Vagina (tissue), 2 donors: ENCODE measurements at regions not wholly inside any gene's neighbourhood (a gene's known extent, or its start where the extent isn't known, plus 50 kb on each side); places are given as distances from the start of the nearest gene placed in this dataset.

ENCODE experiments used
- DNase-seq, 2 donors: peaks; one replicate each; pipeline ENCODE4 v3.0.0-alpha.2; 2017; ENCODE audit errors: extremely low spot score in 2 of 2
- H3K27ac ChIP-seq: fragments of 200-600 bp; sonication (generic); one replicate; pipeline ENCODE4 v1.5.1; 2019
- H3K27me3 ChIP-seq: fragments of 200-600 bp; sonication (generic); one replicate; pipeline ENCODE4 v1.5.1; 2019
- H3K36me3 ChIP-seq, 2 donors: fragments of 200-600 bp; sonication (generic); one replicate each; pipeline ENCODE4 v1.5.1; 2017 to 2019
- H3K4me1 ChIP-seq: fragments of 200-600 bp; sonication (generic); one replicate; pipeline ENCODE4 v1.5.1; 2019
- H3K4me3 ChIP-seq, 2 donors: fragments of 200-600 bp; sonication (generic); 1 replicate in 1 of 2; 2 replicates in 1 of 2; pipeline ENCODE4 v1.5.1; 2016 to 2019
- H3K9me3 ChIP-seq: fragments of 200-600 bp; sonication (generic); one replicate; pipeline ENCODE4 v1.5.1; 2019
- POLR2A ChIP-seq, 2 donors: fragments of 450-650 bp; IDR thresholded peaks; one replicate each; pipeline ENCODE4 v1.6.1; 2017; ENCODE audit warnings: antibody characterized with exemption in 2 of 2, mild to moderate bottlenecking in 2 of 2, moderate library complexity in 2 of 2
- POLR2AphosphoS5 ChIP-seq, 2 donors: sonication (generic); formaldehyde crosslinking; IDR thresholded peaks; one replicate each; pipeline ENCODE4 v1.9.0; 2017; ENCODE audit warnings: antibody characterized with exemption in 2 of 2, mild to moderate bottlenecking in 2 of 2, low read depth in 1 of 2; ENCODE audit not compliant: insufficient read depth in 1 of 2
- intact Hi-C: fragments of 100-400 bp; cut with DNase I; formaldehyde crosslinking; loops from one replicate; pipeline ENCODE4 v1.15.1; 2023
- TF ChIP-seq, protein P1 (sequence below), 3 experiments: fragments of 450-650 bp in 2 of 3; fragments of 200-600 bp in 1 of 3; sonication (generic) in 1 of 3; IDR thresholded peaks; one replicate each; pipeline ENCODE4 v1.5.1; 2017 to 2019; ENCODE audit warnings: antibody characterized with exemption in 3 of 3, mild to moderate bottlenecking in 2 of 3, moderate library complexity in 2 of 3

DNA sequence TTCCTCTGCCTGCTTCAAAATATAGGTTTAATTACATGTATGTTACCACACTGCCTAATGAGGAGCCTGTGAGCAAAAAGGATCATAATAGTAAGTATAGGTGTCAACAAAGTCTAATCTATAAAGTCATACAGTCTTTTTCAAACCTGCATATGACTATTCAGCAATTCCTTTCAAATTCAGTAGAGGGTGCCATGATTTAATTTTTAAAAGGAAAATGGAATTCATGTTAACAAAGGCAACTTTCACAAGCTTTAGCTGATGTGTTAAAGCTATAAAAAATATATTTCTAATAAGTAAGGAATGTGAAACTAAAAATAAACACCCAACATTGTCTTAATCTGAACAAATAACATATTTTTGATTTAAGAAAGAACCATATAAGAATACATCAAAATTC, 52.1 kb downstream of the MPP7 start:
- intact Hi-C loops: loop anchor here (5.0 kb wide), 1 partner anchor 132 kb away; no protein-coding TSS in a partner anchor

DNA sequence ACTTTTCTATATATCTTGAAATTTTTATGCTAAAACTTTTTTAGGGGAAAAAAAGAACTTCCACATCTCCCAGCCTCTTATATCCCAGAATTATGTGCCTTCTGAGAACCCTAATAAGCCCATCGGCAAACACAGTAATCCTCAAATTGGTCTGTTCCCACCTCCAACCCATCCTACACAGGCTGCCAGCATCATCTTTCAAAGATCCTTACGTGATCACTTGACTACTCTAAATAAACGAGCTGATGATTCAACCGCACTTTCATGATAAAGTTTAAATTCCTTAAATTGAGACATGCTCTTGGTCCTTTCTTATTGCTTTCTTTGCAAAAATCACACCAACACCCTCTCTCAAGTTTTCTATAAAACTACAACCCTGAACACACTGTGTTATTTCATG, 52.5 kb downstream of the MPP7 start:
- H3K4me1 ChIP-seq: peaks cover 15% of the 10 kb centered on the region
- intact Hi-C loops: loop anchor here (5.0 kb wide), 1 partner anchor 132 kb away; no protein-coding TSS in a partner anchor
- DNase-seq: no peak

More for the DNA sequence above, 52.1 kb downstream of the MPP7 start:
- H3K27ac ChIP-seq: no peak overlapping the region
- no peak overlapping the region for H3K4me3 ChIP-seq
- no peaks in the 10 kb centered on the region for H3K27me3 ChIP-seq
- no peak for DNase-seq
- H3K9me3 ChIP-seq: no peaks in the 10 kb centered on the region
- peaks cover 15% of the 10 kb centered on the region for H3K4me1 ChIP-seq
- TF ChIP-seq POLR2A (IDR thresholded peaks at IDR 0.05) (no peak), POLR2AphosphoS5 (IDR thresholded peaks at IDR 0.05; ENCODE audit: insufficient read depth in 1 of 2, low read depth in 1 of 2) (peak in 1 of 2 donors; percentile 16)
- TF ChIP-seq, protein P1, sequence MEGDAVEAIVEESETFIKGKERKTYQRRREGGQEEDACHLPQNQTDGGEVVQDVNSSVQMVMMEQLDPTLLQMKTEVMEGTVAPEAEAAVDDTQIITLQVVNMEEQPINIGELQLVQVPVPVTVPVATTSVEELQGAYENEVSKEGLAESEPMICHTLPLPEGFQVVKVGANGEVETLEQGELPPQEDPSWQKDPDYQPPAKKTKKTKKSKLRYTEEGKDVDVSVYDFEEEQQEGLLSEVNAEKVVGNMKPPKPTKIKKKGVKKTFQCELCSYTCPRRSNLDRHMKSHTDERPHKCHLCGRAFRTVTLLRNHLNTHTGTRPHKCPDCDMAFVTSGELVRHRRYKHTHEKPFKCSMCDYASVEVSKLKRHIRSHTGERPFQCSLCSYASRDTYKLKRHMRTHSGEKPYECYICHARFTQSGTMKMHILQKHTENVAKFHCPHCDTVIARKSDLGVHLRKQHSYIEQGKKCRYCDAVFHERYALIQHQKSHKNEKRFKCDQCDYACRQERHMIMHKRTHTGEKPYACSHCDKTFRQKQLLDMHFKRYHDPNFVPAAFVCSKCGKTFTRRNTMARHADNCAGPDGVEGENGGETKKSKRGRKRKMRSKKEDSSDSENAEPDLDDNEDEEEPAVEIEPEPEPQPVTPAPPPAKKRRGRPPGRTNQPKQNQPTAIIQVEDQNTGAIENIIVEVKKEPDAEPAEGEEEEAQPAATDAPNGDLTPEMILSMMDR (IDR thresholded peaks at IDR 0.05): peak in 2 of 3 experiments; percentile 24 to 32
- no peaks in the 10 kb centered on the region for H3K36me3 ChIP-seq

DNA sequence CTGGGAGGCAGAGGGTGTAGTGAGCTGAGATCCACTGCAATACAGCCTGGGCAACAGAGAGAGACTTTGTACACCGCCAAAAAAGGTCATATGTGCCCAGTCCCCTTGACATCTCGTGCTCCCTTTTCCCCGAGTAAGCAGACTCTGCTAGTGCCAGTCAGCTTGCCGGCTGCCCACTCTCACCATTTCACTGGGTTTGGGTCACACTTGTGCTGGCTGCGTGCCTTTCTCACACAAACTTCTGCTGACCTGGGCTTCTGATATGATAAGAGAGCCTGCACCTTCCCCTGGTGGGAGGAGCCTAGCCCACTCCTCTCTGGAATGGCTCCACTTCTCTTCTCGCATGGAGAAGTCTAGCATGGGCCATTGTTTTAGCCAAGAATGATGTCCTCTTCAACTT, 53.4 kb downstream of the MPP7 start:
- Histone ChIP-seq H3K9me3 (no peaks in the 10 kb centered on the region), H3K4me1 (peaks cover 11% of the 10 kb centered on the region), H3K36me3 (no peaks in the 10 kb centered on the region), H3K4me3 (no peak overlapping the region), H3K27ac (no peak overlapping the region), H3K27me3 (no peaks in the 10 kb centered on the region)
- DNase-seq: no peak
- no peak for TF ChIP-seq POLR2AphosphoS5 (IDR thresholded peaks at IDR 0.05; ENCODE audit: insufficient read depth in 1 of 2, low read depth in 1 of 2)
- TF ChIP-seq, protein P1 (IDR thresholded peaks at IDR 0.05): no peak
- TF ChIP-seq POLR2A (IDR thresholded peaks at IDR 0.05): no peak
- intact Hi-C loops: loop anchor here (10.0 kb wide), 1 partner anchor 505 kb away; the partner anchor contains the start of gene MKX

More for the DNA sequence above, 52.5 kb downstream of the MPP7 start:
- no peaks in the 10 kb centered on the region for H3K36me3 ChIP-seq
- no peaks in the 10 kb centered on the region for H3K9me3 ChIP-seq
- no peaks in the 10 kb centered on the region for H3K27me3 ChIP-seq
- no peak overlapping the region for H3K27ac ChIP-seq
- H3K4me3 ChIP-seq: no peak overlapping the region
- no peak for TF ChIP-seq POLR2AphosphoS5 (IDR thresholded peaks at IDR 0.05; ENCODE audit: insufficient read depth in 1 of 2, low read depth in 1 of 2)
- TF ChIP-seq POLR2A (IDR thresholded peaks at IDR 0.05): no peak
- TF ChIP-seq, protein P1 (IDR thresholded peaks at IDR 0.05): no peak

DNA sequence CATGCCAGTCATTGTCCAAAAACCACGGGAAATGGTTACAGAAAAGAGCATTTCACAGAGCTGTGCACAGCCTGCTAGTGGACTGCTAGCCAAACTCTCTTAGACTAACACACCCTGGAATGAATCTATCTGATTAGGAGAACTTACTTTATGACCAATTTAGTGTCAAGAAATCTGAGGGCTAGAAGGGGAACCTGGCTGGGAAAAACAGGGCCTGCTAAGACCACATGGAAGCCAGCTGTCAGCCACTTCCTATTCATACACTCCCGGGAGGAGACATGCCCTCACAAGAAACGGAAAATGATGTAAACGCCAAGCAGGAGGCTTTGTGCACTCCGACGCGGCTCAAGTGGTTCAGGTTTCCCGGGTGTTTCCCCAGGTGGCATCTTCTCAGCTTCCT, 54.8 kb downstream of the MPP7 start:
- DNase-seq: no peak
- Histone ChIP-seq H3K27me3 (no peaks in the 10 kb centered on the region), H3K9me3 (no peaks in the 10 kb centered on the region), H3K27ac (no peak overlapping the region), H3K4me1 (no peaks in the 10 kb centered on the region), H3K36me3 (no peaks in the 10 kb centered on the region), H3K4me3 (no peak overlapping the region)
- TF ChIP-seq, protein P1 (IDR thresholded peaks at IDR 0.05): no peak
- no peak for TF ChIP-seq POLR2A (IDR thresholded peaks at IDR 0.05)
- TF ChIP-seq POLR2AphosphoS5 (IDR thresholded peaks at IDR 0.05; ENCODE audit: insufficient read depth in 1 of 2, low read depth in 1 of 2): peak in 1 of 2 donors; percentile 9
- intact Hi-C loops: loop anchor here (10.0 kb wide), 1 partner anchor 503 kb away; the partner anchor contains the start of gene MKX

DNA sequence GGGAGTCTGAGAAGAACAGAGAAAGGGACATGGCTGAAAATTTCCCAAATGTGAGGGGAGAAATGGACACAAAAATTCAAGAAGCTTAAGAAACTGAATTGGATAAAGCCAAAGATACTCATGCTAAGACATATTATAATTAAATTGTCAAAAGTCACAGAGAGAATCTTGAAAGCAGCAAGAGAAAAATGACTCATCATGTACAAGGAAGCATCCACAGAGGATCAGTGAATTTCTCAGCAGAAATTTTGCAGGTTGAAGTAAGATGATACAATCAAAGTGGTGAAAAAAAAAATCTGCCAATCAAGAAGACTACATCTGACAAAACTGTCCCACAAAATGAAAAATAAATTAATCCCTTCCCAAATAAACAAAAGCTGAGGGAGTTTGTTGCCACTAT, 56.8 kb downstream of the MPP7 start:
- no peak for DNase-seq
- Histone ChIP-seq H3K27ac (no peak overlapping the region), H3K9me3 (no peaks in the 10 kb centered on the region), H3K4me1 (no peaks in the 10 kb centered on the region), H3K27me3 (no peaks in the 10 kb centered on the region), H3K4me3 (no peak overlapping the region), H3K36me3 (no peaks in the 10 kb centered on the region)
- intact Hi-C loops: loop anchor here (10.0 kb wide), 1 partner anchor 501 kb away; the partner anchor contains the start of gene MKX
- TF ChIP-seq POLR2A (IDR thresholded peaks at IDR 0.05): no peak
- TF ChIP-seq, protein P1 (IDR thresholded peaks at IDR 0.05): no peak
